ENCODE measurements at regions not wholly inside any gene's neighbourhood (a gene's known extent, or its start where the extent isn't known, plus 50 kb on each side); places are given as distances from the start of the nearest gene placed in this dataset.

- no peak for DNase-seq
- no peaks in the 10 kb centered on the region for H3K9me3 ChIP-seq (replicated peaks in 1 of 2; ENCODE audit: control insufficient read depth in 1 of 2, insufficient read depth in 1 of 2, low read length in 2 of 2)
- H3K4me2 ChIP-seq (replicated peaks; ENCODE audit: extremely low read depth, low read length, poor library complexity, severe bottlenecking), result no peak overlapping the region
- H4K20me1 ChIP-seq (ENCODE audit: insufficient read depth, low read length), result no peaks in the 10 kb centered on the region
- no peaks in the 10 kb centered on the region for H3K4me1 ChIP-seq (ENCODE audit: control insufficient read depth in 1 of 2, insufficient read depth in 2 of 2, low read length in 2 of 2)
- intact Hi-C loops (cut with micrococcal nuclease), result no loop called here
- H3K27me3 Mint-ChIP-seq (ENCODE audit: low read depth in 3 of 3), result peaks cover 1 to 4% (median 2%) of the 10 kb centered on the region in 3 donors
- H3K9ac ChIP-seq (ENCODE audit: insufficient read depth, low read length, poor library complexity, severe bottlenecking), result no peak overlapping the region
- no peak overlapping the region for H3K27ac ChIP-seq (ENCODE audit: low read depth in 1 of 2, low read length in 2 of 2)
- no peak overlapping the region for H3K27ac Mint-ChIP-seq
- no peaks in the 10 kb centered on the region for H3K36me3 Mint-ChIP-seq
- H3K4me3 Mint-ChIP-seq, result no peak overlapping the region
- no peaks in the 10 kb centered on the region for H3K79me2 ChIP-seq (ENCODE audit: insufficient read depth, low read length)
- WGBS (ENCODE audit: insufficient coverage), result 100% methylated on average over 1 of the region's 1 CpG
- no peaks in the 10 kb centered on the region for H3K36me3 ChIP-seq (replicated peaks in 1 of 2; ENCODE audit: control insufficient read depth in 1 of 2, insufficient read depth in 2 of 2, low read length in 2 of 2)
- H3K27me3 ChIP-seq (ENCODE audit: control insufficient read depth in 2 of 2, insufficient read depth in 2 of 2, low read length in 2 of 2), result no peaks in the 10 kb centered on the region
- no peaks in the 10 kb centered on the region for H3K4me1 Mint-ChIP-seq
- no peak overlapping the region for H2AFZ ChIP-seq (ENCODE audit: insufficient read depth, low read depth, low read length, poor library complexity, severe bottlenecking)
- no peak for TF ChIP-seq CTCF (IDR thresholded peaks at IDR 0.05)
- H3K4me3 ChIP-seq (replicated peaks in 1 of 3; ENCODE audit: low read depth in 2 of 3, low read length in 3 of 3), result no peak overlapping the region
- H3K9me3 Mint-ChIP-seq, result peaks cover 0 to 10% (median 2%) of the 10 kb centered on the region in 7 donors
Observed at GRCh38 chr9:120267929-120268328, 312.0 kb downstream of the CDK5RAP2 start.

- intact Hi-C loops (cut with micrococcal nuclease), result no loop called here
- Histone ChIP-seq H3K27ac (ENCODE audit: low read depth in 1 of 2, low read length in 2 of 2) (no peak overlapping the region), H3K9ac (ENCODE audit: insufficient read depth, low read length, poor library complexity, severe bottlenecking) (no peak overlapping the region), H4K20me1 (ENCODE audit: insufficient read depth, low read length) (no peaks in the 10 kb centered on the region), H3K4me3 (replicated peaks in 1 of 3; ENCODE audit: low read depth in 2 of 3, low read length in 3 of 3) (no peak overlapping the region), H2AFZ (ENCODE audit: insufficient read depth, low read depth, low read length, poor library complexity, severe bottlenecking) (no peak overlapping the region), H3K27me3 (ENCODE audit: control insufficient read depth in 2 of 2, insufficient read depth in 2 of 2, low read length in 2 of 2) (no peaks in the 10 kb centered on the region), H3K4me1 (ENCODE audit: control insufficient read depth in 1 of 2, insufficient read depth in 2 of 2, low read length in 2 of 2) (no peaks in the 10 kb centered on the region), H3K9me3 (replicated peaks in 1 of 2; ENCODE audit: control insufficient read depth in 1 of 2, insufficient read depth in 1 of 2, low read length in 2 of 2) (no peaks in the 10 kb centered on the region), H3K79me2 (ENCODE audit: insufficient read depth, low read length) (no peaks in the 10 kb centered on the region), H3K36me3 (replicated peaks in 1 of 2; ENCODE audit: control insufficient read depth in 1 of 2, insufficient read depth in 2 of 2, low read length in 2 of 2) (no peaks in the 10 kb centered on the region), H3K4me2 (replicated peaks; ENCODE audit: extremely low read depth, low read length, poor library complexity, severe bottlenecking) (no peak overlapping the region)
- 88% methylated on average over 5 of the region's 6 CpGs for WGBS (ENCODE audit: insufficient coverage)
- Mint-ChIP-seq H3K27me3 (ENCODE audit: low read depth in 3 of 3) (peaks cover 0 to 6% (median 4%) of the 10 kb centered on the region in 3 donors), H3K4me3 (no peak overlapping the region), H3K36me3 (no peaks in the 10 kb centered on the region), H3K4me1 (no peaks in the 10 kb centered on the region), H3K9me3 (peaks cover 0 to 5% (median 0%) of the 10 kb centered on the region in 7 donors), H3K27ac (no peak overlapping the region)
- DNase-seq, result no peak
- TF ChIP-seq CTCF (IDR thresholded peaks at IDR 0.05), result no peak
Observed at GRCh38 chr9:120265791-120266190, 314.2 kb downstream of the CDK5RAP2 start.

Measured in CD14-positive monocyte (primary cell).